HG03135 (cell line): ENCODE measurements at regions not wholly inside any gene's neighbourhood (a gene's known extent, or its start where the extent isn't known, plus 50 kb on each side); places are given as distances from the start of the nearest gene placed in this dataset.
"Not testable (repeated sequence)": the region's sequence is repeated elsewhere in the genome, so short reads cannot be mapped to it uniquely, and the experiment has no call there.

Experiments
- ATAC-seq: cut with Tn5 transposase; IDR thresholded peaks from one replicate; pipeline ENCODE4 v1.9.1; 2021; ENCODE audit warnings: mild to moderate bottlenecking, moderate library complexity; ENCODE audit not compliant: unreplicated experiment

DNA sequence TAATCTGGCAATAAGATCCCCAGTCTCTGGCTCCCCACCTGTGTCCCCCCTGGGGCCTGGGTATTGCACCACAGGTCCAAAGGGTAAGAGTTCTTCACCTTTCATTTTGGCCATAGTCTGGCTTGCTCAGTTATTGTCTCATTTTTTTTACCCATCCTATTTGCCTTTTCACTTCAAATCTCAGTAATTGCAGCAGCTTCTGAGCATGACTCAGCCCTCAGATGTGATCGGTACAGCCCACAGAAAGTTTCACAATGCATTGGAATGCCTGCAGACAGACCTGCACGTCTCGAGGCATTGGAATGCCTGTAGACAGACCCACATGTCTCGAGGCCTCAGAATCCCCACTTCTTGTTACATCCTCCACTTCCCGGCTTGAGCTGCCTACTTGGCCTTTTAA is 173.6 kb downstream of the NUFIP1 start:
- ATAC-seq: no peak

DNA sequence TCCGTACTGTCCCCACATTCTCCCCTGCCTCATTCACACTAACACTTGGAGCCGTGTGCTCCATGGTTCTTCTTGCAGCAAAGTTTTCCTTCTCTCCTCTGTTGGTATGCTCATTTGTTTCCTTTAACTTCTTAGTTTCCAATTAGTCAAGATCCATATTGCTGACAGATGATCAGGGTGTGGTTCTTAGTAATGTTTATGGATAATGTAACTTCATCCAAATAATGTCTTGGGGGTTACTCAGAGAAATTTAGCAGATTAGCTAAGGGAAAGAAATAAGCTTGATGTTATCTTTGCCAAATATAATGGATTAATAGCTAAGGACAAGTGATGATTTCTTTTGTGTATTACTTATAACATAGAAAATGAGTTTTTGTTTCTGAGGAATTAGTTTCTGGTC is 174.4 kb downstream of the NUFIP1 start:
- no peak for ATAC-seq

DNA sequence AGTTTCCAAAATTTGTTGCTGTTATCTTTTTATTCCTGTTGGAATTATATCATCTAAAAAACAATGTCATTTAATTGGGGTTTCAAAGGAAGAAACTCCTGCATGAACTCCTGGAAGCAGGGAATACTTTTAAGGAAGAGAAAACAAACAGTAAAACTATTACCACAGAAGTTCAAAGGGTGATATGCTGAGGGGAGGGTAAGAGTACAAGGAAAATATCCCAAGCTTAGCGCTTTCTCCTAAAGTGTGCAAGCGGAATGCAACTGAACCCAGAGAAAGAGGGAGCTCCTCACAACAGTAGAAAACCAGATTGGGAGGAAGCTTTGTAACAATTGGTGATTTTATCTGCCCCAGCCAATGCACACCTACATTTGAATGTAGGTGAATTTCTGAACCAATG is 175.1 kb downstream of the NUFIP1 start:
- ATAC-seq: no peak

DNA sequence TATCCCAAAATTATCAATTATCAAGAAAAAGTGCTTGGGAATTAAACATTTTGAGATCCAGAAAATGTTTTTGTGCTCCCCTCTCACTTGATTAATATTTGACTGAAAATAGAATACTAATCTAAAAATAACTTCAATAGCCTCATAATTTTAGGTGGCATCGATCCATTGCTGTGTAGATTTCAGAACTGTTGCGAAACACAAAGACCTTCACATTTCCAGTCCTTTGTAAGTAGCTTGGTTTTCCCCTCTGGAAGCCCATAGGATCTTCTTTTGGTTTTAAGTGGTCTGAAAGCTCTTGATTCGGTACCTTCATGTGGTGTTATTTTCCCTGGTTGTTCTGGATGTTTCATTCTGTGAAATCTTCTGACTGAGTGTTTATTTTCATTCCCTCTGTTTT is 176.5 kb downstream of the NUFIP1 start:
- no peak for ATAC-seq

DNA sequence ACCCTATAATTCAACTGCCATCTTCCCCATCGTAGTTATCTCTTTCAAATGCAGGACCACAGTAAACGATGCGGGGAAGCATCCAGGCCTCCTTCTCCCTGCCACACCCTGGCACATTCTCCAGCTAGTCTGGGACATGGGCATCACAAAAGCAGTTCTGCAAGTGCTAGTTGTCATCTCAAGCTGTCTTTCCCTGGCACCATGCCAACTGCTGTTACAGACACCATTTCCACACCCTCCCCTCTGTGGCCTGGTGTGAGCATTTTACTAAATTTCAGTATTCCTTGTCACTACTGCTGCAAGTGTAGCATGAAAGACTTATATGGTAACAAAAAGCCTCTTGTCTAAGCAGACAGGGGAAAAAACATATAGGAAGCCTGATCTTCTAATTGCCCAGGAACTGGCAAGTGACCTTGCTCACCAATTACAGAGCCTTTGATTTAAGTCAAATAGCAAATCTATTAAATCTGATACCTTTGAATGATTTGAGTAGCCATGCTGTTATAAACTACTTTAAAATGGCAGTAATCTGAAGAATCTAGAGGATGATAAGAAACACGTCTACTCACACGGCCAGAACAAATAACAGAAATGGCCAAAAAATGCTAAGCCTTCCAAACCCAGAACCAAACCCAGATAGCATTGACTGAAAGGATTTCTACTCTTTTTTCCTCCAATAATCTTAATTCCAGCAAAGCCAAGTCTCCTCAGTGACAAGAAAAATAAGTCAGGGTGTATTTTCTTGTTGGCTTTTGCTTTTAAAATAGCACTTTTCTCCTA is 179.0 kb downstream of the NUFIP1 start:
- ATAC-seq: no peak

DNA sequence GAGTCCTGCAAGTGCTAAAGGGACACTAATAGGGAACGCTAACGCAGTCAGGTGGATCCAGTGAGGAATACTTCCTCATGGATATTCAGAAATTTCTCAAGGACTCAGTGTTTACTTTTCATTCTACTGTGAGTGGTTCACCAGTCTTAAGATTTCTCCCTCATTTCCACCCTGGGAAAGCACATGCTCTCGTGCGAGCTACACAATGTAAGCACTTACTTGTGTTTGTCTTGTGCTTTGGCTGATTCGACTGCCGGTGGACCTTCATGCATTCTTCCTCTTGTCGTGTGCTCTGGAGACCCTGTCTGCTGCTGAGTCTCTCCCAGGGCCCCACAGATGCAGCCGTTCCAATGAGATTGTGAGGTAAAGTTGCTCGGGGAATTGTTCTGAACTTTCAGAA is 180.1 kb downstream of the NUFIP1 start:
- no peak for ATAC-seq

DNA sequence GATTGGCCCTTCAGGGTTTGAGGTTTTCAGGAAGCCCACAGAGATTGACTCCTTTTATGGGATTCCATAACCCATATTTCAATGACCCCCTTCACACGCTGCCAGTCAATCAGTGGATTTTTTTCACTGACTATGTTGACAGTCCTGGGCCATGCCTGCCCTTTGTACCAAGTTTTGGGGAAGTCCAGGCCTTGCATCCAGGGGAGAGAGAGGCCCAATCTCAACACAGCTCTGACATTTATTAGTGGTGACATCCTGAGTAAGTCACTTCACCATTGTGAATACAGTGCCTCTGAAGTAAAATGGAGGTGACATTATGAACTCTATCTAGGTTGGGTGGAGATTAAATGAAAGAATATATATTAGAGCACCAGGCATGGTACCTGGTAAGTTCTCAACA is 181.1 kb downstream of the NUFIP1 start:
- no peak for ATAC-seq

DNA sequence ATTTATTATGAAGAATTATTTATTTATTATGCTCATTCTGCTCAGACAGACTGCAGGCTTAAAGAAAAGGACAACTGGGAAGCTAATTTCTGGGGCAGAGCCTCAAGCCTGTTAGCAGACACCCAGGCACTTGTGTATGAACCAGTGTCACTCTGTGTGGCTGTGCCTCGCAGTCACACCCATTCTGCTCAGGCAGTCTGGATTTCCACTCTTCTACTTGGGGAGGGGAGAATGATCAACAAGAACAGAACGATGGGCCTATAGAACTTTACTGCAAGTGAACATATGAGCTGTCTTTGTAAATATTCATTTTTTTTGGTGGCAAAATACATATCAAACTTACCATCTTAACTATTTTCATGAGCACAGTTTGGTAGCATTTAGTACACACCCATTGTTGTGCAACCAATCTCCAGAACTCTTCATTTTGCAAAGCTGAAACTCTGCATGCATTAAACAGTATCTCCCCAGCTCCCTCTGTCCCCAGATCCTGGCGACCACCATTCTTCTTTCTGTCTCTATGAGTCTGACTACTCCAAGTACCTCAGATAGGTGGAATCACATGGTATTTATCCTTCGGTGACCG is 181.7 kb downstream of the NUFIP1 start:
- ATAC-seq: no peak

DNA sequence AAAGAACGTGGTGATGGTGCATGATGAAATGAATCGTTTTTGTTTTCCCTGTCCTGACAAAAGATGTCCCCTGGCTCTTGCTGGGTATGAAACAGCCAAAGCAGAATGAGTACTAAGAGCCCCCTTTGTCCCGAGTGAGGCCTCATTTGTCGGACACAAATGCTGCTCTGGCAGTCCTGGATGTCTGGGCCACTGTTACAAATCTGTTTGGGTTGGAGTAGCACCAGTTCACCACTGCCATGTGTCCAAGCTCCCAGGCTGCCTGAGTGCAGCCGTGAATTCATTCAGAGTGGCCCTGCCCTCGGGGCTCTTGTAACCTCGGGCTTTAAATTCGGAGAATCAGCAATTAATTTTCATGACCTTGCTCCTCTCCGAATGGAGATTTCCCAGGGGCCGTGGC is 182.4 kb downstream of the NUFIP1 start:
- ATAC-seq: no peak

DNA sequence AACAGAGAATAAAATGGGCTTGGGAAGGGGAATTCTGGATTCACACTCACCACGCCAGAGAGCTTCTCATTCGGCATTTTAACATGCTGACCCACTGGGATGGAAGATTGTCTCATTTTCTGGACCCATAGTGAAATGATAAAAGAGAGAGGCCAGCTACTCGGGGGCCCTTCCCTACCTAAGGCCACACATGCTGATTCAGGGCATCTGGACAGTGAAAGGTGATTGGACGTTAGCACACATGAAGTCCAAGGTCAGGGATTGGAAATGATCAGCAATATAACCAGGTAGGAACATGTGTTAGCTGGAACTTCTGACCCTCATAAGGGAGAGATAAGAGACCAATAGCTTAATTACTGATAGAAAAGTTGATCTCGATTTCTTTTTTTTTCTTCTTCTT is 183.7 kb downstream of the NUFIP1 start:
- ATAC-seq: no peak

DNA sequence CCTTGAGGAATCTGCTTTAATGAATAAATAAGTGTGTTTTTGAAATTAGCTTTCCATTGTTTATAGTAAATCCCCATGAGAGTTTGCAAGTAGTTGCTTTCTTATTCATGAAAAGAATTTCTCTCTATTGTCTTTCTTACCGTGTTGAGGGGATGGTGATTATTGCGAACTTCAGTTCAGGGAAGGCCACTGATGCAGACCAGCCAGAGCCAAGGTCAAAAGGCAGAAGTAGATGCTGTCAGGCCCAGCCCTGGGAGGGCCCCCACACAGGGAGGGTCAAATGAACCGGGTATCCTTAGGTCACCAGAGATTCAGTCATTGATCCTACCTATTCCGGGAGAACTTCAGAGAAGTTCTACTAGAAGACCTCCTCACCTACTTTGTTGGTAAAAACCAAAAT is 185.9 kb downstream of the NUFIP1 start:
- ATAC-seq: no peak

DNA sequence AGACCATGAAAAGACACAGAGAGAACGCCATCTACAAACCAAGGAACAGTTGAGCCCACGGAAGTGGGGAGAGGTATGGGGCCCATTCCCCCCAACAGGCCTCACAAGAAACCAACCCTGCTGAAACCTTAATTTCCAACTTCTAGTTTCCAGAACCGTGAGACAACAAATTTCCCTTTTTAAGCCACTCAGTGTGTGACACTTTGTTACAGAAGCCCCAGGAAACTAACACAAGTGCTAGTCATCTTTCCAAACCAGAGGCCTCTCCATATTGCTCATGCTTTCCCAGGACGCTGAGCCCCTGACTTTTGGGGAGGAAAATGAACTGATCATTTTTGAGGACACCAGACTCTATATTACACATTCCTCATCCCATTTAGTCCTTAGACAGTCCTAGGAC is 186.8 kb downstream of the NUFIP1 start:
- ATAC-seq: no peak

DNA sequence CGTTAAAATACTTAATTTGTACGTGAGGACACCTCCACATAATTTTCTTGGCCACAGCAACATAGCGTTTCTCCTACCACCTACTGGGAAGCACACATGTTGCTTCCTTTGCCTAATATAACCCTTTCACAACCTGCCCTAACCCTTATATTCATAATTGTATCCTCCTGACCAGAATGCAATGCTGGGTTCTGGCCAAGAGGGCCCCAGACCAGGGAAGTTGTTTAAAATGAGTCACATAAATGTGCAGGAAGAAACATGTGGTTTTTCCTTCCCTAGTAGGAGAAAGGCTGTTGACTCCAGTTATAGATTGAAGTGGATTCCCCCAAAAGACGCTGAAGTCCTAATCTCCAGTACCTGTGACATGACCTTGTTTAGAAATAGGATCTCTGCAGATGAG is 187.3 kb downstream of the NUFIP1 start:
- no peak for ATAC-seq

DNA sequence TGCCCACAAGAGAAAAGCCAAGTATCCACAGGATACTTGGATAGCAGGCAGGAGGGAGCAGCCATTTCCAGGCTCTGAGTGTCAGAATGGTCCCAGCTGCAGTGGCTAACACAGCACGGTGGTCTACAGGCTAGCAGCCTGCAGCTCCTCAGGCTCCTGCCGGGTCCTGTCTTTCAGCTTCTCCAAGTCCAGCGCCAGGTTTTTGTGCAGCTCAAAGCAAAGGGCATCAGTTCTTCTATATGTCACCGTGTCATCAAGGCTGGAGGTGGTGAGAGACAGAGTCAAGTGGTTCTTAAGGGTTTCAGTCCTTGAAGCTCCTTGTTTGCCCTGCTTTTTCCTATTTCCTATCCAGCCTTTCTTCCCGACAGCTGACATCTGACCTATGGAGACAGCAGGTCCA is 188.6 kb downstream of the NUFIP1 start:
- ATAC-seq: no peak

DNA sequence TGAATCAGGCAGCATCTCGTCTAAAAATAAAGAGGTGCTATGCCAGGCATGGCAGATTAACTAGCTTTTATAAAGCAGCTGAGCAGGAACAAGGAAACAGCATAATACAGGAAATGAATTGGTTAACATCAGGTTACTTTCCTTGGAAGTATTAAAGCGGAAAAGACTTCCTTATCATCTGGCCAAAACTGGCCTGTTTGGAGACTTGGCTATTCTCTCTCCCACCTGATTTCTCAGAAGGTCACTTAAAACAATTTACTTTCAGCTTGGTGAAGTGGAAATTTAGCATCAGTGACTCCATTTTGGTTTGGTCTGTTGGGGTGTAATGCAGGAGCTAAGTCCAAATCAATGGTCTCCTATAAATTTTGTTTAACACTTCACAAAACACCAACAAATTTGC is 191.6 kb downstream of the NUFIP1 start:
- no peak for ATAC-seq

DNA sequence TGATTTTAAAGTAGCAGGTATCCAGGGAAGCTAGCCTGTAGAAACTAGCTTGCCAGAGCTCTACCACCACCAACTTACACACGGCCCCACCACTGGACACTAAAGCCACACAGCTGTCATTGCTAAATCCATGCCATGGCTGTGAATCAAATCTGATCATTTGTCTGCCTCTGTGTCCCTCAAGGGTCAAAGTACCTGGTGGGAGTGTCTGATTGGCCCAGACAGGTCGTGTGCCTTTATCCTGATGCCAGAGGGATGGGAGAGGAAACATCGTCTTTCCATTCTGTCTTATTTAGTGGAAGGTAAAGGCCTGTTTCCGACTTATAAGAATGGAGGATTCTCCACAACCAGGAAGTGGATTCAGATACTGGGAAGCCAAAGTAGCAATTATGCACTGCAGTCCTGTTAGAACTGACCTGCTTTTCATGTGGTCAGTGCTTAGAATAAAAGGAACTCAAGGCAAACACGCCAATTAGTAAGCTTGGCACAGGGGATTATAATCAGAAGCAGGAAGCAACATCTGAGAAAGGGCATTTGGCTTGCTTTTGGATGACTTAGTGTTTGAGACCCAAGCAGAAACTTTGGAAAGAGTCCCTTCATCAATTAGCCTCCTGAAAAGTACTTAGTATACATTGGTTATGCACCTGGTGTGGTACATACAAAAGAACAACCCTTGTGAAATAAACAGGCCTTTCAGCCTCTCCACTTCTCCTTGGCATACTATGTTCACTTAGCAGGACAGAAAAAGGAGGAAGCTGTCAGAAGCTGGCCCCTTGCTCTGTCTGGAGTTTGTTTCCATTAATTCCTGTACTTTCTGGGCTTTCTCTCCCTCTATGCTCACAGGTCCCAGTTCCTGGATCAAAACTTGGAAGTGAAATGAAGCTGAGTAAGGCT is 192.4 kb downstream of the NUFIP1 start:
- no peak for ATAC-seq

DNA sequence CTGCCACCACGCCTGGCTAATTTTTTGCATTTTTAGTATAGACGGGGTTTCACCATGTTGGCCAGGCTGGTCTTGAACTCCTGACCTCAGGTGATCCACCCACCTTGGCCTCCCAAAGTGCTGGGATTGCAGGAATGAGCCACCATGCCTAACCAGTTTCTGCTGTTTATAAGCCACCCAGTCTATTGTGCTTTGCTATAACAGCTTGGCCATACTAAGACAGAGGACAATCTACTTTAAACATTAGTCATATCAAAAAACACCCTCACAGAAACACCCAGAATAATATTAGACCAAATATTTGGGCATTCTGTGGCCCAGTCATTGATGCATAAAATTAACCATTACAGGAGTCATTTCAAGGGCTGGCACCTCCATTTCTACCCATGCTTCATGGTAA is 193.2 kb downstream of the NUFIP1 start:
- ATAC-seq: not testable (repeated sequence)

DNA sequence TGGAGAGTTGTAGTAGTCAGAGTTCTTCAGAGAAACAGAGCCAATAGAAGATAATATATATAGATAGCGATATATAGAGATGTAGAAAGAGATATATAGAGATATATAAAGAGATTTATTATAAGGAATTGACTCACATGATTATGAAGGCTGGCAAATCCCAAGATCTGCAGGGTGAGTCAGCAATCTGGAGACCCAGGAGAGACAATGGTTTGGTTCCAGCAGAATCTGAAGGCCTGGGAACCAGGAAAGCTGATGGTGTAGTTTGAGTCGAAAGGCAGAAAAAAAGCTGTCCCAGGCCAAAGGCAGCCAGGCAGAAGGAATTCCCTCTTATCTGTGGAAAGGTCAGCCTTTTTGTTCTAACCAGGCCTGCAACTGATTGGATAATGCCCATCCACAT is 194.1 kb downstream of the NUFIP1 start:
- no peak for ATAC-seq

DNA sequence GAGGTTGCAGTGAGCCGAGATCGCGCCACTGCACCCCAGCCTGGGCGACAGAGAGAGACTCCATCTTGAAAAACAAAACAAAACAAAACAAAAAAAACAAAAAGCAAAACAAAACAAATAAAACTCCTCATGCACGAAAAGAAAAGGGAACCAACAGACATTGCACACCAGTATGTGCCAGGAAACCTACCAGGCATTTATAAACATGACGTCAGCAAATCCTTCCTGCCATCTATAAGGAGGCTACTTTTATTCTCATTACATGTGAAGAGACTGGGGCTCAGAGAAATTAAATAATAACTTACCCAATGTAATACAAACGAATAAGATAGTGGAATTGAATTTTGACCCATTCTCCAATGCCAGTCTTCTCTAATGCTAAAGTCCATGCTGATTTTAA is 197.2 kb downstream of the NUFIP1 start:
- no peak for ATAC-seq

DNA sequence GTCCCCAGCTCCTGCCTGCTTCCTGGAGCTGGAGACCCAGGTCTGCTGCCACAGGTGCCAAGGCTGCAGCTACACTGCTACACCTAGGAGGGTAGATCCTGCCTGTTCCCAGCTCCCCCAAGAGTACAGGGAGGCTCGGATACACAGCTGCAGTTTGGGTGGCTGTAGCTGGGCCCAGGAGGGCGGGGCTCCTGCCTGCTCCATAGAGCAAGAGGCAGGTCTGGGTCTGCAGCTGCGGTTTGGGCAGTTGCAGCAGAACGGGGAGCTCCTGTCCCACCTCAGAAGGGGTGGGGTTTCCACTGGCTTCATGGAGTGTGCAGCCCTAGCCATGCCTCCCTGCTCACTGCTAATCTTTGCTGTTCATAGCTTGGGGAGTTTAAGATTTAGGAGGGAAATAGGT is 199.0 kb downstream of the NUFIP1 start:
- no peak for ATAC-seq

DNA sequence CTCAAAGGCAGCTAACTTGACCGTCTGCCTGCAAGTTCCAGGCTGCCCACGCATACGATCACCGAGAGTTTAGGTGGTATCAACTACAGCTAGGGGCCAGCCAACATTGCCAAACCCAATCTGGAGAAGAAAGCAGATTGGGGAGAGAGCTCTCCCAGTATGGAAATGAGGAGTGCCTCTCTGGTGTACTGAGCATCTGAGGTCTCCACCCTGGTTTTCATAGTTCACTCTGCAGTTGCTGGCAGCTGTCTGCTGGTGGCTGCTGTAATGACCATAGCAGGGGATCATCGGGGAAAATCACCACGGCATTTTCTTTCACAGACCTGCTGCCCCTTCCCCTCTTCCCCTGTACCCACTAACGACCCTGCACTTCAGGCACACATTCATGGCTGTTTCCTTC is 201.7 kb downstream of the NUFIP1 start:
- no peak for ATAC-seq

DNA sequence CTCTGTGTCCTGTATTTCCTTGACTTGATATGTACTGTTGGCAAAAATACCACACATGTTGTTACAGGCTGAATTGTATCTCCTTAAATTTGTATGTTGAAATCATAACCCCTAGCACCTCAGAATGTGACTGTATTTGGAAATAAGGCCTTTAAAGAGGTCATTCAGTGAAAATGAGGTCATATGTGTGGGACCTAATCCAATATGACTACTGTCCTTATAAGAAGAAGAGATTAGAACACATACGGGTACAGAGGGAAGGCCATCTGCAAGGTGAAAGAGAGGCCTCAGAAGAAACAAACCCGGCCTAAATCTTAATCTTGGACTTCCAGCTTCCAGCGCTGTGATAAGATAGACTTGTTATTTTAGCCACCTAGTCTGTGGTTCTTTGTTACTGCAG is 202.5 kb downstream of the NUFIP1 start:
- ATAC-seq: no peak
